MCF 10A (cell line): ENCODE measurements at regions not wholly inside any gene's neighbourhood (a gene's known extent, or its start where the extent isn't known, plus 50 kb on each side); places are given as distances from the start of the nearest gene placed in this dataset.

Experiments used
- BruUV-seq: library from RNA; stranded (reverse); fragments of 400-500 nt; replicated peaks from 2 replicates; lab custom pipeline; 2021; lab: Mats Ljungman, UMichigan
- CTCF ChIA-PET: fragments of 300-600 bp; sonication (Branson Sonifier 250); formaldehyde crosslinking; extraction: SDS; loops from one replicate; lab custom pipeline; 2021; ENCODE audit warnings: antibody characterized with exemption, inconsistent platforms; lab: Yijun Ruan, JAX
- POLR2A ChIA-PET: fragments of 300-600, 350-650 bp; sonication (Branson Sonifier 250); formaldehyde crosslinking; extraction: SDS; loops from one replicate; lab custom pipeline; 2020; ENCODE audit warnings: antibody characterized with exemption, inconsistent platforms; lab: Yijun Ruan, JAX
- DNase-seq: peaks from one replicate; pipeline ENCODE4 v3.0.0-alpha.2; 2018; ENCODE audit not compliant: unreplicated experiment
- H3K27ac Mint-ChIP-seq: one replicate; pipeline ENCODE4 v1.8.0; 2022; ENCODE audit warnings: mild to moderate bottlenecking, low read depth, mixed read lengths; ENCODE audit not compliant: unreplicated experiment
- H3K27me3 Mint-ChIP-seq: one replicate; pipeline ENCODE4 v1.8.0; 2022; ENCODE audit warnings: mixed read lengths; ENCODE audit not compliant: insufficient read depth, unreplicated experiment
- H3K36me3 Mint-ChIP-seq: one replicate; pipeline ENCODE4 v1.8.0; 2022; ENCODE audit warnings: mild to moderate bottlenecking, moderate library complexity, mixed read lengths; ENCODE audit not compliant: insufficient read depth, unreplicated experiment
- H3K4me1 Mint-ChIP-seq: one replicate; pipeline ENCODE4 v1.8.0; 2022; ENCODE audit warnings: mixed read lengths; ENCODE audit not compliant: insufficient read depth, unreplicated experiment
- H3K4me3 Mint-ChIP-seq: one replicate; pipeline ENCODE4 v1.8.0; 2022; ENCODE audit warnings: mild to moderate bottlenecking, moderate library complexity, mixed read lengths; ENCODE audit not compliant: unreplicated experiment
- H3K9me3 Mint-ChIP-seq: one replicate; pipeline ENCODE4 v1.8.0; 2022; ENCODE audit warnings: mixed read lengths; ENCODE audit not compliant: unreplicated experiment
- intact Hi-C: fragments of 100-400 bp; cut with micrococcal nuclease; formaldehyde crosslinking; loops from 2 replicates; pipeline ENCODE4 v1.14.1; 2022
- TF ChIP-seq, protein P1 (sequence below): fragments of 200-600 bp; IDR thresholded peaks from one replicate; pipeline ENCODE4 v1.8.0; 2022; ENCODE audit warnings: antibody characterized with exemption, mild to moderate bottlenecking; ENCODE audit not compliant: unreplicated experiment

- Mint-ChIP-seq H3K9me3 (peaks cover 42% of the 10 kb centered on the region), H3K4me3 (no peak overlapping the region), H3K36me3 (no peaks in the 10 kb centered on the region), H3K27ac (no peak overlapping the region), H3K4me1 (no peaks in the 10 kb centered on the region), H3K27me3 (no peaks in the 10 kb centered on the region)
- no peak for DNase-seq
- TF ChIP-seq, protein P1, sequence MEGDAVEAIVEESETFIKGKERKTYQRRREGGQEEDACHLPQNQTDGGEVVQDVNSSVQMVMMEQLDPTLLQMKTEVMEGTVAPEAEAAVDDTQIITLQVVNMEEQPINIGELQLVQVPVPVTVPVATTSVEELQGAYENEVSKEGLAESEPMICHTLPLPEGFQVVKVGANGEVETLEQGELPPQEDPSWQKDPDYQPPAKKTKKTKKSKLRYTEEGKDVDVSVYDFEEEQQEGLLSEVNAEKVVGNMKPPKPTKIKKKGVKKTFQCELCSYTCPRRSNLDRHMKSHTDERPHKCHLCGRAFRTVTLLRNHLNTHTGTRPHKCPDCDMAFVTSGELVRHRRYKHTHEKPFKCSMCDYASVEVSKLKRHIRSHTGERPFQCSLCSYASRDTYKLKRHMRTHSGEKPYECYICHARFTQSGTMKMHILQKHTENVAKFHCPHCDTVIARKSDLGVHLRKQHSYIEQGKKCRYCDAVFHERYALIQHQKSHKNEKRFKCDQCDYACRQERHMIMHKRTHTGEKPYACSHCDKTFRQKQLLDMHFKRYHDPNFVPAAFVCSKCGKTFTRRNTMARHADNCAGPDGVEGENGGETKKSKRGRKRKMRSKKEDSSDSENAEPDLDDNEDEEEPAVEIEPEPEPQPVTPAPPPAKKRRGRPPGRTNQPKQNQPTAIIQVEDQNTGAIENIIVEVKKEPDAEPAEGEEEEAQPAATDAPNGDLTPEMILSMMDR: no peak
- no TSS peak for BruUV-seq
- intact Hi-C loops: no loop called here
- ChIA-PET CTCF (no interaction called here), POLR2A (no interaction called here)
Measured at GRCh38 chr16:5323284-5324141, 225.9 kb upstream of the EEF2KMT start.

- TF ChIP-seq, protein P1: no peak
- H3K4me3 Mint-ChIP-seq: no peak overlapping the region
- no peaks in the 10 kb centered on the region for H3K27me3 Mint-ChIP-seq
- no TSS peak for BruUV-seq
- peaks cover 45% of the 10 kb centered on the region for H3K9me3 Mint-ChIP-seq
- CTCF ChIA-PET: interaction anchor here (0.6 to 0.9 kb wide), 2 partner anchors 86 to 710 kb away, joined by 3 to 5 read pairs; no protein-coding TSS in a partner anchor
- POLR2A ChIA-PET: no interaction called here
- no peaks in the 10 kb centered on the region for H3K4me1 Mint-ChIP-seq
- intact Hi-C loops: no loop called here
- H3K27ac Mint-ChIP-seq: no peak overlapping the region
- no peak for DNase-seq
- no peaks in the 10 kb centered on the region for H3K36me3 Mint-ChIP-seq
Measured at GRCh38 chr16:5321930-5322329, 224.3 kb upstream of the EEF2KMT start.

GRCh38 chr16:5319799-5320198, 222.2 kb upstream of the EEF2KMT start:
- TF ChIP-seq, protein P1: no peak
- intact Hi-C loops: no loop called here

GRCh38 chr16:5315914-5316313, 218.3 kb upstream of the EEF2KMT start:
- intact Hi-C loops: no loop called here
- DNase-seq: no peak
- no peak overlapping the region for H3K4me3 Mint-ChIP-seq
- H3K27me3 Mint-ChIP-seq: no peaks in the 10 kb centered on the region
- H3K36me3 Mint-ChIP-seq: no peaks in the 10 kb centered on the region
- TF ChIP-seq, protein P1: no peak
- peaks cover 57% of the 10 kb centered on the region for H3K9me3 Mint-ChIP-seq
- H3K27ac Mint-ChIP-seq: no peak overlapping the region
- ChIA-PET CTCF (no interaction called here), POLR2A (no interaction called here)
- H3K4me1 Mint-ChIP-seq: no peaks in the 10 kb centered on the region
- BruUV-seq: no TSS peak

More at GRCh38 chr16:5319799-5320198, 222.2 kb upstream of the EEF2KMT start:
- H3K27me3 Mint-ChIP-seq: no peaks in the 10 kb centered on the region
- DNase-seq: no peak
- H3K36me3 Mint-ChIP-seq: no peaks in the 10 kb centered on the region
- BruUV-seq: no TSS peak
- ChIA-PET CTCF (no interaction called here), POLR2A (no interaction called here)
- H3K4me1 Mint-ChIP-seq: no peaks in the 10 kb centered on the region
- peaks cover 50% of the 10 kb centered on the region for H3K9me3 Mint-ChIP-seq
- H3K27ac Mint-ChIP-seq: no peak overlapping the region
- H3K4me3 Mint-ChIP-seq: no peak overlapping the region
